ENCODE measurements at regions not wholly inside any gene's neighbourhood (a gene's known extent, or its start where the extent isn't known, plus 50 kb on each side); places are given as distances from the start of the nearest gene placed in this dataset.

GRCh38 chr1:116259663-116260062 lies 113.4 kb upstream of the ATP1A1 start:
- Mint-ChIP-seq H3K27me3 (ENCODE audit: low read depth) (no peaks in the 10 kb centered on the region), H3K4me1 (ENCODE audit: low read depth) (peaks cover 67% of the 10 kb centered on the region), H3K36me3 (ENCODE audit: insufficient read depth in 2 of 2) (no peaks in the 10 kb centered on the region), H3K27ac (no peak overlapping the region), H3K4me3 (no peak overlapping the region), H3K9me3 (peaks cover 0 to 2% of the 10 kb centered on the region in 2 donors)
- ATAC-seq (replicated peaks in 1 of 2): peak; percentile 50 to 57
- DNase-seq: peak in 1 of 2 donors; percentile 22

GRCh38 chr1:116260115-116260514 lies 112.9 kb upstream of the ATP1A1 start:
- Mint-ChIP-seq H3K9me3 (peaks cover 0 to 2% of the 10 kb centered on the region in 2 donors), H3K4me1 (ENCODE audit: low read depth) (peaks cover 62% of the 10 kb centered on the region), H3K27me3 (ENCODE audit: low read depth) (no peaks in the 10 kb centered on the region), H3K4me3 (no peak overlapping the region), H3K27ac (no peak overlapping the region), H3K36me3 (ENCODE audit: insufficient read depth in 2 of 2) (no peaks in the 10 kb centered on the region)
- DNase-seq (no peak), ATAC-seq (replicated peaks in 1 of 2) (no peak)

- no peak overlapping the region for H3K4me3 Mint-ChIP-seq
- H3K36me3 Mint-ChIP-seq (ENCODE audit: insufficient read depth in 2 of 2): no peaks in the 10 kb centered on the region
- H3K27me3 Mint-ChIP-seq (ENCODE audit: low read depth): no peaks in the 10 kb centered on the region
- H3K4me1 Mint-ChIP-seq (ENCODE audit: low read depth): peaks cover 57% of the 10 kb centered on the region
- DNase-seq (no peak), ATAC-seq (replicated peaks in 1 of 2) (no peak)
- peaks cover 0 to 2% of the 10 kb centered on the region in 2 donors for H3K9me3 Mint-ChIP-seq
- H3K27ac Mint-ChIP-seq: no peak overlapping the region
Measured at GRCh38 chr1:116260621-116261020, 112.4 kb upstream of the ATP1A1 start.

GRCh38 chr1:116261227-116261626 lies 111.8 kb upstream of the ATP1A1 start:
- no peaks in the 10 kb centered on the region for H3K27me3 Mint-ChIP-seq (ENCODE audit: low read depth)
- H3K36me3 Mint-ChIP-seq (ENCODE audit: insufficient read depth in 2 of 2): no peaks in the 10 kb centered on the region
- peaks cover 53% of the 10 kb centered on the region for H3K4me1 Mint-ChIP-seq (ENCODE audit: low read depth)
- H3K27ac Mint-ChIP-seq: no peak overlapping the region
- peaks cover 0 to 2% of the 10 kb centered on the region in 2 donors for H3K9me3 Mint-ChIP-seq
- no peak for DNase-seq
- no peak for ATAC-seq (replicated peaks in 1 of 2)
- no peak overlapping the region for H3K4me3 Mint-ChIP-seq

GRCh38 chr1:116262207-116262994 lies 110.6 kb upstream of the ATP1A1 start:
- Mint-ChIP-seq H3K36me3 (ENCODE audit: insufficient read depth in 2 of 2) (no peaks in the 10 kb centered on the region), H3K9me3 (peaks cover 0 to 2% of the 10 kb centered on the region in 2 donors), H3K4me1 (ENCODE audit: low read depth) (peaks cover 43% of the 10 kb centered on the region), H3K4me3 (no peak overlapping the region), H3K27ac (no peak overlapping the region), H3K27me3 (ENCODE audit: low read depth) (no peaks in the 10 kb centered on the region)
- ATAC-seq (replicated peaks in 1 of 2) (no peak), DNase-seq (no peak)

- H3K27me3 Mint-ChIP-seq (ENCODE audit: low read depth): no peaks in the 10 kb centered on the region
- no peak for ATAC-seq (replicated peaks in 1 of 2)
- DNase-seq: no peak
- H3K9me3 Mint-ChIP-seq: peaks cover 0 to 2% of the 10 kb centered on the region in 2 donors
- no peak overlapping the region for H3K27ac Mint-ChIP-seq
- H3K4me3 Mint-ChIP-seq: no peak overlapping the region
- peaks cover 43% of the 10 kb centered on the region for H3K4me1 Mint-ChIP-seq (ENCODE audit: low read depth)
- no peaks in the 10 kb centered on the region for H3K36me3 Mint-ChIP-seq (ENCODE audit: insufficient read depth in 2 of 2)
Measured at GRCh38 chr1:116262995-116263385, 110.1 kb upstream of the ATP1A1 start.

- H3K4me1 Mint-ChIP-seq (ENCODE audit: low read depth): peaks cover 29% of the 10 kb centered on the region
- no peak overlapping the region for H3K4me3 Mint-ChIP-seq
- H3K27ac Mint-ChIP-seq: no peak overlapping the region
- no peak for DNase-seq
- no peaks in the 10 kb centered on the region for H3K27me3 Mint-ChIP-seq (ENCODE audit: low read depth)
- no peaks in the 10 kb centered on the region for H3K36me3 Mint-ChIP-seq (ENCODE audit: insufficient read depth in 2 of 2)
- ATAC-seq (replicated peaks in 1 of 2): no peak
- peaks cover 0 to 2% of the 10 kb centered on the region in 2 donors for H3K9me3 Mint-ChIP-seq
Measured at GRCh38 chr1:116265931-116266863, 106.8 kb upstream of the ATP1A1 start.

GRCh38 chr1:116266864-116267212 lies 106.2 kb upstream of the ATP1A1 start:
- no peaks in the 10 kb centered on the region for H3K27me3 Mint-ChIP-seq (ENCODE audit: low read depth)
- H3K36me3 Mint-ChIP-seq (ENCODE audit: insufficient read depth in 2 of 2): no peaks in the 10 kb centered on the region
- no peak for DNase-seq
- no peak for ATAC-seq (replicated peaks in 1 of 2)
- peaks cover 0 to 2% of the 10 kb centered on the region in 2 donors for H3K9me3 Mint-ChIP-seq
- no peak overlapping the region for H3K27ac Mint-ChIP-seq
- H3K4me3 Mint-ChIP-seq: no peak overlapping the region
- peaks cover 22% of the 10 kb centered on the region for H3K4me1 Mint-ChIP-seq (ENCODE audit: low read depth)

GRCh38 chr1:116268211-116268610 lies 104.8 kb upstream of the ATP1A1 start:
- no peaks in the 10 kb centered on the region for H3K27me3 Mint-ChIP-seq (ENCODE audit: low read depth)
- DNase-seq: peak; percentile 26 to 34

GRCh38 chr1:116270316-116271057 lies 102.6 kb upstream of the ATP1A1 start:
- Mint-ChIP-seq H3K4me3 (no peak overlapping the region), H3K4me1 (ENCODE audit: low read depth) (peaks cover 18% of the 10 kb centered on the region), H3K27ac (no peak overlapping the region), H3K27me3 (ENCODE audit: low read depth) (no peaks in the 10 kb centered on the region), H3K36me3 (ENCODE audit: insufficient read depth in 2 of 2) (no peaks in the 10 kb centered on the region), H3K9me3 (peaks cover 0 to 2% of the 10 kb centered on the region in 2 donors)
- DNase-seq (no peak), ATAC-seq (replicated peaks in 1 of 2) (no peak)

More at GRCh38 chr1:116268211-116268610, 104.8 kb upstream of the ATP1A1 start:
- Mint-ChIP-seq H3K9me3 (peaks cover 0 to 2% of the 10 kb centered on the region in 2 donors), H3K36me3 (ENCODE audit: insufficient read depth in 2 of 2) (no peaks in the 10 kb centered on the region), H3K4me1 (ENCODE audit: low read depth) (peaks cover 18% of the 10 kb centered on the region), H3K4me3 (no peak overlapping the region), H3K27ac (no peak overlapping the region)
- peak; percentile 34 to 48 for ATAC-seq (replicated peaks in 1 of 2)

- H3K27me3 Mint-ChIP-seq (ENCODE audit: low read depth): no peaks in the 10 kb centered on the region
- peaks cover 0 to 2% of the 10 kb centered on the region in 2 donors for H3K9me3 Mint-ChIP-seq
- DNase-seq: no peak
- H3K4me3 Mint-ChIP-seq: no peak overlapping the region
- no peak for ATAC-seq (replicated peaks in 1 of 2)
- no peaks in the 10 kb centered on the region for H3K36me3 Mint-ChIP-seq (ENCODE audit: insufficient read depth in 2 of 2)
- no peak overlapping the region for H3K27ac Mint-ChIP-seq
- peaks cover 8% of the 10 kb centered on the region for H3K4me1 Mint-ChIP-seq (ENCODE audit: low read depth)
Measured at GRCh38 chr1:116273042-116273783, 99.8 kb upstream of the ATP1A1 start.

- Mint-ChIP-seq H3K27me3 (ENCODE audit: low read depth) (no peaks in the 10 kb centered on the region), H3K4me3 (no peak overlapping the region), H3K27ac (no peak overlapping the region), H3K36me3 (ENCODE audit: insufficient read depth in 2 of 2) (no peaks in the 10 kb centered on the region), H3K4me1 (ENCODE audit: low read depth) (peaks cover 5% of the 10 kb centered on the region), H3K9me3 (no peaks in the 10 kb centered on the region)
- DNase-seq (no peak), ATAC-seq (replicated peaks in 1 of 2) (no peak)
Measured at GRCh38 chr1:116276532-116276931, 96.5 kb upstream of the ATP1A1 start.
